ENCODE measurements at regions not wholly inside any gene's neighbourhood (a gene's known extent, or its start where the extent isn't known, plus 50 kb on each side); places are given as distances from the start of the nearest gene placed in this dataset.

DNA sequence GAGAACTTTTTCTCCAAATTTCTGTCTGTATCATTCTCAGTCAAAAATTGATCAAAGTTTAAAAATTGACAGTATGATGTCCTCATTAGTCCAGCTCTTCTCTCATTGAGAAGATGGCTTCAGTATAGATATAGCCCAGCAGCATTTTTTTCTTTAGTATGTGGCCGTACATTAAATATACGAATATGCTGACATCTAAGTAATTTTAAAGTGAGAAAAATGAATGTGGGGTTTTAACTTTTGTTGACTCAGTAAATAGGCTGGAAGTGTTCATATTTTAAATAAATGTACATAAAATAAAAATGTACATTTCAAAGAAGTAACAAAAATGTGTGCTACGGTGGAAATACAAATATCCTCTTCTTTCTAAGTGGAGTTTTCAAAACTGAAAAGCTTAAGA is 123.5 kb upstream of the PKN2 start:
- no peak overlapping the region for H3K4me3 ChIP-seq
- DNase-seq (ENCODE audit: low spot score in 2 of 2): no peak
- H3K27ac ChIP-seq: no peak overlapping the region
- H3K27me3 ChIP-seq: no peaks in the 10 kb centered on the region
- H3K36me3 ChIP-seq: no peaks in the 10 kb centered on the region
- H3K4me1 ChIP-seq: no peaks in the 10 kb centered on the region
- H3K9me3 ChIP-seq: no peaks in the 10 kb centered on the region
- intact Hi-C loops (cut with DNase I): no loop called here
- no peak for TF ChIP-seq CTCF (IDR thresholded peaks at IDR 0.05)

DNA sequence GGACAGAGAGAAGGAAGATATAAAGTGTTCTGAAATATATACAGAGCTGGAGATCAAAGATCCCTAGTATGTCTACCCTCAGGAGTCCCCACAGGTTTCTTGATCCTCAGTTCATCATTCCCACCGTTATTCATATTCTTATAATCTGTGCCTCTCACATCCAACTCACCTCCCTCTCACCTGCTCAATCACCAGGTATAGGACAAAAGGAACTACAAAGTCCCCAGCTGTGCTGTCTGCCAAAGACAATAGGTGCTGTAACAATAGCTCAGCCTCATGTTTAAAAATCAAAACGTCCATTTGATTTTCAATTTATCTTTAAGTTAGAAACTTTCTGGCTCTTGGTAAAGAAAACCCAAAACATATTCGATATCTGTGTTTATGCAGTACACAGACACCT is 121.1 kb upstream of the PKN2 start:
- Histone ChIP-seq H3K27ac (no peak overlapping the region), H3K4me1 (no peaks in the 10 kb centered on the region), H3K4me3 (no peak overlapping the region), H3K36me3 (no peaks in the 10 kb centered on the region), H3K9me3 (no peaks in the 10 kb centered on the region), H3K27me3 (no peaks in the 10 kb centered on the region)
- DNase-seq (ENCODE audit: low spot score in 2 of 2): no peak
- no peak for TF ChIP-seq CTCF (IDR thresholded peaks at IDR 0.05)
- intact Hi-C loops (cut with DNase I): no loop called here

DNA sequence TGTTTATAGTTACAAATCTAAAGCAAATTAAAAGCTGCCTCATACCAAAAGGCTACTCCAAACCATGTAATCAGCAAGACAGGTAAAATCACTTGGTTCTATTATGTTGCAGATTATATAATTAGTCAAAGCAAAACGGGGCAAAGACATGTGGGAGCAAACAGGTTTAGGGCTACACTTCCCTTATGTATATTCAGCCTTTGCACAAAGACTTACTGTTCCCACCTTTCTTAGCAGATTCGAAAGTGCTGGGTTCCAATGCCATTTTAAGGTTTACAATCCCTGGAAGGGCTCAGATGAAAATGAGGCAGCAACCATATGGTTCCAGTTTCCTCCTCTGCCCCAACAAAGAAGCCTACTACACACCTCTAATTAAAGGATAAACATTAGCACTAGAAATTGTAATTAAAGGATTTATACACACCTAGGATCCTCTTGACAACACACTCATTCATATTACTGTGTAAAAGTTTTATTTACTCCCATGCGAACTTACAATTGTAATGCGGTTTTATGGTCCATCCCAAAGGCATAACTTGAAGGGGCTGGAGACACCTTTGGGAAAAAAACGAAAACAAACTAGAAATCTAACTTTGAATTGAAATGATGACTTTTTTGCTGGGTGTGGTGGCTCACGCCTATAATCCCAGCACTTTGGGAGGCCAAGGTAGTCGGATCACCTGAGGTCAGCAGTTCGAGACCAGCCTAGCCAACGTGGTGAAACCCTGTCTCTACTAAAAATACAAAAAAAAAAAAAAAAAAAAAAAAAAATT is 117.3 kb upstream of the PKN2 start:
- no peak for DNase-seq (ENCODE audit: low spot score in 2 of 2)
- Histone ChIP-seq H3K27ac (no peak overlapping the region), H3K27me3 (no peaks in the 10 kb centered on the region), H3K4me1 (no peaks in the 10 kb centered on the region), H3K4me3 (no peak overlapping the region), H3K36me3 (no peaks in the 10 kb centered on the region), H3K9me3 (no peaks in the 10 kb centered on the region)
- TF ChIP-seq CTCF (IDR thresholded peaks at IDR 0.05): no peak
- intact Hi-C loops (cut with DNase I): no loop called here

GRCh38 chr1:88571506-88571905 is 112.6 kb upstream of the PKN2 start:
- Histone ChIP-seq H3K27ac (no peak overlapping the region), H3K4me1 (no peaks in the 10 kb centered on the region), H3K9me3 (no peaks in the 10 kb centered on the region), H3K27me3 (no peaks in the 10 kb centered on the region), H3K4me3 (no peak overlapping the region), H3K36me3 (no peaks in the 10 kb centered on the region)
- DNase-seq (ENCODE audit: low spot score in 2 of 2): no peak
- TF ChIP-seq CTCF (IDR thresholded peaks at IDR 0.05): no peak
- intact Hi-C loops (cut with DNase I): no loop called here

GRCh38 chr1:88579598-88579997 is 104.5 kb upstream of the PKN2 start:
- no peaks in the 10 kb centered on the region for H3K27me3 ChIP-seq
- no peaks in the 10 kb centered on the region for H3K36me3 ChIP-seq
- H3K4me1 ChIP-seq: no peaks in the 10 kb centered on the region
- intact Hi-C loops (cut with DNase I): no loop called here
- H3K27ac ChIP-seq: no peak overlapping the region
- TF ChIP-seq CTCF (IDR thresholded peaks at IDR 0.05): no peak
- DNase-seq (ENCODE audit: low spot score in 2 of 2): no peak
- H3K9me3 ChIP-seq: no peaks in the 10 kb centered on the region
- no peak overlapping the region for H3K4me3 ChIP-seq

- Histone ChIP-seq H3K36me3 (no peaks in the 10 kb centered on the region), H3K4me3 (no peak overlapping the region), H3K9me3 (no peaks in the 10 kb centered on the region), H3K4me1 (no peaks in the 10 kb centered on the region), H3K27me3 (no peaks in the 10 kb centered on the region), H3K27ac (no peak overlapping the region)
- no peak for TF ChIP-seq CTCF (IDR thresholded peaks at IDR 0.05)
- no peak for DNase-seq (ENCODE audit: low spot score in 2 of 2)
- intact Hi-C loops (cut with DNase I): no loop called here
Observed at GRCh38 chr1:88581703-88582102, 102.4 kb upstream of the PKN2 start.

Data from ascending aorta (tissue), 2 donors.